Heart left ventricle (tissue), 13 donors: ENCODE measurements at regions not wholly inside any gene's neighbourhood (a gene's known extent, or its start where the extent isn't known, plus 50 kb on each side); places are given as distances from the start of the nearest gene placed in this dataset.

ENCODE experiments used
- CTCF ChIP-seq, 12 donors: fragments of 200-600 bp; sonication (generic) in 4 of 12; IDR thresholded peaks; one replicate each; pipeline versions ENCODE4 v1.5.0 to v1.8.0; 2018 to 2022; ENCODE audit warnings: antibody characterized with exemption in 12 of 12, mild to moderate bottlenecking in 5 of 12
- POLR2A ChIP-seq, 2 donors: fragments of 450-650 bp; IDR thresholded peaks; one replicate each; pipeline ENCODE4 v1.6.1; 2017; ENCODE audit warnings: antibody characterized with exemption in 2 of 2, mild to moderate bottlenecking in 2 of 2, moderate library complexity in 2 of 2
- donor health status: ischemic (EF 13 %, LVEDD 7.1; RV severe dilation, severe dysfunction).
- donor health status: DM: no; HTN: yes; CAD: no.
- donor health status: DM: no; HTN: no; CAD: no.
- donor health status: ischemic (EF 25% LVEDD 6.9; RV normal size, moderate dysfunction).
- donor health status: ischemic (EF 25% LVEDD 5.7; RV mildly dilated, moderate dysfunction).
- donor health status: ischemic (EF 35%, LVEDD 5.7; RV mildly dilated, moderate dysfunction).
- donor health status: nonischemic (EF 11% LVEDD 7.7; RV severe dilation, severe dysfunction).
- donor health status: DM: yes; HTN: yes; CAD: no.
- donor health status: PGD.
- donor health status: ischemic (EF 29% LVEDD 5.4; RV normal size, mild dysfunction).
- donor health status: nonischemic (EF 23%, LVEDD 6.1; RV moderate dilation, normal function).

DNA sequence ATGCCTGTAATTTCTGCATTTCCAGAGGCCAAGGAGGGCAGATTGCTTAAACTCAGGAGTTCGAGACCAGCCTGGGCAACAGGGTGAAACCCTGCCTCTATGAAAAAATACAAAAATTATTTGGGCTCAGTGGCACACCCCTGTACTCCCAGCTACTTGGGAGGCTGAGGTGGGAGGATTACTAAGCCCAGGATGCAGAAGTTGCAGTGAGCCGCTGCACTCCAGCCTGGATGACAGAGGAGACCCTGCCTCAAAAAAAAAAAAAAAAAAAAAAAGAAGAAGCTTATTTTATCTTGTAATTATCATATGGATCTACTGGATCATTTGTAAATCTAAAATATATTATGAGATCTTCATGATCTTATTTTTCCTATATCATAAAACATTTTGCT lies 84.1 kb downstream of the PPCDC start:
- TF ChIP-seq CTCF (IDR thresholded peaks at IDR 0.05): no peak
- TF ChIP-seq POLR2A (IDR thresholded peaks at IDR 0.05): no peak
